ENCODE measurements at regions not wholly inside any gene's neighbourhood (a gene's known extent, or its start where the extent isn't known, plus 50 kb on each side); places are given as distances from the start of the nearest gene placed in this dataset.

- DNase-seq: no peak
- no peak overlapping the region for H3K27ac ChIP-seq
- H3K9me3 ChIP-seq (replicated peaks in 1 of 3): no peaks in the 10 kb centered on the region
- H3K4me1 ChIP-seq (replicated peaks in 1 of 2): no peaks in the 10 kb centered on the region
- no peak for TF ChIP-seq CTCF (IDR thresholded peaks at IDR 0.05)
- TF ChIP-seq POLR2A (IDR thresholded peaks at IDR 0.05): no peak
- H3K36me3 ChIP-seq (replicated peaks in 1 of 2): no peaks in the 10 kb centered on the region
- peaks cover 25% of the 10 kb centered on the region for H3K27me3 ChIP-seq
- no peak overlapping the region for H3K4me3 ChIP-seq
- intact Hi-C loops (cut with DNase I): no loop called here
- 71 to 83% (median 74%) methylated on average over 1 of the region's 1 CpG for WGBS, 4 donors
Observed at GRCh38 chr1:34650090-34650489, 104.8 kb upstream of the GJB5 start.

DNA sequence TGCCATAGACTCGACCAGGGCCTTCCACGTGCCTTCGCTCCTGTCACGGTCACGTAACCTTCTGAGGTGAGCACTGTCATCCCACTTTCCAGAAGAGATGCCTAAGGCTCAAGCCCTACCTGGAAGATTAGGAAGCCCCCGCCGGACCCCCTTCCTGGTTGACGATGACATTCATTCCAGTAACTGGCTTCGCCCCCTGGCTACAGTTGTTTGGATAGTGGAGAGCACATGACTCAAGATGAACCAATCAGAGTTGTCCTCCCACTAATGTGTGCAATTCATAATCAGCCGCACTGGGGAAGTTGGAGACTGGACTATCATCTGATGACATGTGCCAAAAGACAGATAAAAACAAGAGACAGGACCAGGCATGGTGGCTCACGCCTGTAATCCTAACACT, 104.0 kb upstream of the GJB5 start:
- Histone ChIP-seq H3K27me3 (peaks cover 25% of the 10 kb centered on the region), H3K9me3 (replicated peaks in 1 of 3) (no peaks in the 10 kb centered on the region), H3K36me3 (replicated peaks in 1 of 2) (no peaks in the 10 kb centered on the region), H3K27ac (no peak overlapping the region), H3K4me3 (no peak overlapping the region), H3K4me1 (replicated peaks in 1 of 2) (no peaks in the 10 kb centered on the region)
- WGBS, 4 donors: 79 to 85% (median 82%) methylated on average over 11 of the region's 11 CpGs
- DNase-seq: no peak
- intact Hi-C loops (cut with DNase I): no loop called here
- no peak for TF ChIP-seq CTCF (IDR thresholded peaks at IDR 0.05)
- TF ChIP-seq POLR2A (IDR thresholded peaks at IDR 0.05): no peak

DNA sequence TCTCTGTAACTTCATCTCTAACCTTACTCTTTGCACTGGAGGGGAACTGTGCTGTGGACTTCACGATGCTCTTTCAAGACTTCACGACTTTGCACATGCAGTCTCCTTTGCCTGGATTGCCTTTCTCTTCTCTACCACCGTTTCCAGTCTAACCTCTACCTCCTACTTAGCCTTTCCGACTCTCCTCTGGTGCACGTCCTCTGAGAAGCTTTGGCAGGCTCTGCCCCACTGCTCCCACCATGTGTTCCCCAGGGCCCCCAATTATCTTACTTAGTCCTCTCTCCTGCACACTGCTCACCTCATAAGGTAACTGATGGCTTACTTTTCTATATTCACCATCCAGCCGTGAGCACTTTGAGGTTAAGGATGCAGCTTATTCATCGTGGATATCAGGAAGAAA, 101.7 kb upstream of the GJB5 start:
- no peaks in the 10 kb centered on the region for H3K36me3 ChIP-seq (replicated peaks in 1 of 2)
- intact Hi-C loops (cut with DNase I): no loop called here
- peaks cover 12% of the 10 kb centered on the region for H3K27me3 ChIP-seq
- DNase-seq: no peak
- no peak overlapping the region for H3K27ac ChIP-seq
- WGBS, 4 donors: 68 to 74% (median 72%) methylated on average over 7 of the region's 7 CpGs
- TF ChIP-seq CTCF (IDR thresholded peaks at IDR 0.05) (no peak), POLR2A (IDR thresholded peaks at IDR 0.05) (no peak)
- no peak overlapping the region for H3K4me3 ChIP-seq
- no peaks in the 10 kb centered on the region for H3K4me1 ChIP-seq (replicated peaks in 1 of 2)
- no peaks in the 10 kb centered on the region for H3K9me3 ChIP-seq (replicated peaks in 1 of 3)

DNA sequence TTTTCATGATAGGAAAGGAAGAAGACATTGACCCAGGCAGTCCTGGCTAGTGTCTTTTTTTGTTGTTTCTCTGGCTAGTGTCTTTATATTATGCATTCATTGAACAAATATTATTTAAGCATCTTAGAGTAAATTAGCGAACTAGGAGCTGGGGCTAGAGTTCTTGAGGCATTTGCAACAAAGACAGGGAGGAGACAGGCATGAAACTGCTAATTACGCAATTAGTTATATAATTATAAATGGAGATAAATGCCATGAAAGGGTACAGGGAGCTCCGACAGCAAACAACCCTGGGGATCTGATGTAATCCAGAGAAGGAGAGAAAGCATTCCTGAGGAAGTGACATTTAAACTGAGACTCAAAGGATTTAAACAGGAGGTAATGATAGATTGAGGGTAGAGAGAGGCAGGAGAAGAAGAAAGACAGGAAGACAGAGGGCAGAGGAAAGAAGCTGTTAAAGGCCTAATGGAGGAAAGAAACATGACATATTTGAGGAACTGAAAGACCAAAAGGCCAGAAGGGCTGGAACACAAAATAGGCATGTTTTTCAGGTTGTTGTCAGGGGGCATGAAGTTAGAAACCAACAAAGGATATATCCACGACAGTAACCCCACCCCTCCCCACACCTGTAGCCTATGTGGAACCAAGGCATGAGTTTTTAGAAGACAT, 99.5 kb upstream of the GJB5 start:
- no peaks in the 10 kb centered on the region for H3K9me3 ChIP-seq (replicated peaks in 1 of 3)
- H3K27me3 ChIP-seq: peaks cover 4% of the 10 kb centered on the region
- H3K27ac ChIP-seq: no peak overlapping the region
- H3K4me3 ChIP-seq: no peak overlapping the region
- TF ChIP-seq CTCF (IDR thresholded peaks at IDR 0.05): no peak
- no peak for TF ChIP-seq POLR2A (IDR thresholded peaks at IDR 0.05)
- H3K36me3 ChIP-seq (replicated peaks in 1 of 2): no peaks in the 10 kb centered on the region
- WGBS, 4 donors: 58 to 71% (median 67%) methylated on average over 4 of the region's 4 CpGs
- DNase-seq: no peak
- intact Hi-C loops (cut with DNase I): no loop called here
- H3K4me1 ChIP-seq (replicated peaks in 1 of 2): no peaks in the 10 kb centered on the region

All from adrenal gland (tissue), 9 donors.